RPMI8226 (cell line): ENCODE measurements at regions not wholly inside any gene's neighbourhood (a gene's known extent, or its start where the extent isn't known, plus 50 kb on each side); places are given as distances from the start of the nearest gene placed in this dataset.
"Not testable (repeated sequence)": the region's sequence is repeated elsewhere in the genome, so short reads cannot be mapped to it uniquely, and the experiment has no call there.

Experiments
- DNase-seq: peaks from one replicate; pipeline ENCODE4 v3.0.0-alpha.2; 2015

GRCh38 chr20:48215536-48215935 is 430.3 kb upstream of the SULF2 start:
- DNase-seq, result no peak

GRCh38 chr20:48214601-48215000 is 429.3 kb upstream of the SULF2 start:
- no peak for DNase-seq

GRCh38 chr20:48213635-48214034 is 428.4 kb upstream of the SULF2 start:
- DNase-seq, result not testable (repeated sequence)

- DNase-seq, result no peak
These were observed 427.7 kb upstream of the SULF2 start for GRCh38 chr20:48212806-48213509.

GRCh38 chr20:48211847-48212246 is 426.6 kb upstream of the SULF2 start:
- no peak for DNase-seq

GRCh38 chr20:48211238-48211637 is 426.0 kb upstream of the SULF2 start:
- DNase-seq, result no peak

- DNase-seq, result no peak
These were observed 425.1 kb upstream of the SULF2 start for GRCh38 chr20:48210111-48211027.

- no peak for DNase-seq
These were observed 423.8 kb upstream of the SULF2 start for GRCh38 chr20:48209102-48209501.

- no peak for DNase-seq
These were observed 422.9 kb upstream of the SULF2 start for GRCh38 chr20:48208176-48208575.

- DNase-seq, result no peak
These were observed 422.2 kb upstream of the SULF2 start for GRCh38 chr20:48207505-48207904.

GRCh38 chr20:48205786-48206185 is 420.5 kb upstream of the SULF2 start:
- DNase-seq, result no peak

- DNase-seq, result no peak
These were observed 420.1 kb upstream of the SULF2 start for GRCh38 chr20:48205281-48205782.

- DNase-seq, result no peak
These were observed 419.2 kb upstream of the SULF2 start for GRCh38 chr20:48204499-48204898.

- no peak for DNase-seq
These were observed 418.0 kb upstream of the SULF2 start for GRCh38 chr20:48203252-48203651.

- DNase-seq, result no peak
These were observed 417.2 kb upstream of the SULF2 start for GRCh38 chr20:48202334-48203113.

- DNase-seq, result no peak
These were observed 416.6 kb upstream of the SULF2 start for GRCh38 chr20:48201885-48202284.

- no peak for DNase-seq
These were observed 415.9 kb upstream of the SULF2 start for GRCh38 chr20:48201188-48201587.

GRCh38 chr20:48198929-48199451 is 413.7 kb upstream of the SULF2 start:
- DNase-seq, result no peak

- DNase-seq, result no peak
These were observed 411.8 kb upstream of the SULF2 start for GRCh38 chr20:48197066-48197465.

GRCh38 chr20:48196486-48196885 is 411.2 kb upstream of the SULF2 start:
- DNase-seq, result no peak

GRCh38 chr20:48196001-48196400 is 410.7 kb upstream of the SULF2 start:
- no peak for DNase-seq

- no peak for DNase-seq
These were observed 410.0 kb upstream of the SULF2 start for GRCh38 chr20:48195121-48195870.
